ENCODE measurements at regions not wholly inside any gene's neighbourhood (a gene's known extent, or its start where the extent isn't known, plus 50 kb on each side); places are given as distances from the start of the nearest gene placed in this dataset.
"Not testable (repeated sequence)": the region's sequence is repeated elsewhere in the genome, so short reads cannot be mapped to it uniquely, and the experiment has no call there.

GRCh38 chrX:40950546-40950945 is 134.7 kb upstream of the USP9X start:
- 48% methylated on average over 1 of the region's 1 CpG; no CpG with 5 or more reads in 1 of the 2 donors for WGBS, 2 donors
- no peak for ATAC-seq (ENCODE audit: insufficient read depth, low FRiP score)
- Histone ChIP-seq H3K36me3 (ENCODE audit: control insufficient read depth in 4 of 4, insufficient read depth in 4 of 4, low read length in 4 of 4) (no peaks in the 10 kb centered on the region), H3K9ac (ENCODE audit: insufficient read depth in 1 of 2, low read length in 2 of 2) (no peak overlapping the region), H3K9me3 (ENCODE audit: control insufficient read depth in 4 of 4, insufficient read depth in 3 of 4, low read length in 3 of 4) (no peaks in the 10 kb centered on the region), H3K27ac (ENCODE audit: low read depth in 1 of 2, low read length in 1 of 2) (no peak overlapping the region), H3K4me1 (ENCODE audit: control insufficient read depth in 5 of 5, insufficient read depth in 5 of 5, low read length in 5 of 5) (no peaks in the 10 kb centered on the region), H3K4me3 (no peak overlapping the region), H3K27me3 (ENCODE audit: control insufficient read depth in 3 of 3, insufficient read depth in 3 of 3, low read length in 2 of 3) (peaks cover 2 to 12% (median 2%) of the 10 kb centered on the region in 3 donors)
- DNase-seq, result no peak
- no peak for TF ChIP-seq CTCF (IDR thresholded peaks at IDR 0.05; ENCODE audit: control extremely low read depth, extremely low read depth)

- 90 to 91% methylated on average over 3 of the region's 3 CpGs for WGBS, 2 donors
- ATAC-seq (ENCODE audit: insufficient read depth, low FRiP score); DNase-seq; H3K9me3 ChIP-seq (ENCODE audit: control insufficient read depth in 4 of 4, insufficient read depth in 3 of 4, low read length in 3 of 4); H3K4me3 ChIP-seq; H3K4me1 ChIP-seq (ENCODE audit: control insufficient read depth in 5 of 5, insufficient read depth in 5 of 5, low read length in 5 of 5); H3K9ac ChIP-seq (ENCODE audit: insufficient read depth in 1 of 2, low read length in 2 of 2); H3K27ac ChIP-seq (ENCODE audit: low read depth in 1 of 2, low read length in 1 of 2); H3K36me3 ChIP-seq (ENCODE audit: control insufficient read depth in 4 of 4, insufficient read depth in 4 of 4, low read length in 4 of 4): not testable (repeated sequence)
- H3K27me3 ChIP-seq (ENCODE audit: control insufficient read depth in 3 of 3, insufficient read depth in 3 of 3, low read length in 2 of 3), result peaks cover 0 to 12% (median 2%) of the 10 kb centered on the region in 3 donors
Observed at GRCh38 chrX:40951407-40951806, 133.8 kb upstream of the USP9X start.

- H3K4me1 ChIP-seq (ENCODE audit: control insufficient read depth in 5 of 5, insufficient read depth in 5 of 5, low read length in 5 of 5), result no peaks in the 10 kb centered on the region
- H3K36me3 ChIP-seq (ENCODE audit: control insufficient read depth in 4 of 4, insufficient read depth in 4 of 4, low read length in 4 of 4), result no peaks in the 10 kb centered on the region
- H3K9me3 ChIP-seq (ENCODE audit: control insufficient read depth in 4 of 4, insufficient read depth in 3 of 4, low read length in 3 of 4), result no peaks in the 10 kb centered on the region
- no peak for ATAC-seq (ENCODE audit: insufficient read depth, low FRiP score)
- no peak overlapping the region for H3K27ac ChIP-seq (ENCODE audit: low read depth in 1 of 2, low read length in 1 of 2)
- H3K4me3 ChIP-seq, result no peak overlapping the region
- 9 to 42% methylated on average over 4 of the region's 4 CpGs for WGBS, 2 donors
- TF ChIP-seq CTCF (IDR thresholded peaks at IDR 0.05; ENCODE audit: control extremely low read depth, extremely low read depth), result no peak
- peak in 1 of 3 donors; percentile 34 for DNase-seq
- H3K9ac ChIP-seq (ENCODE audit: insufficient read depth in 1 of 2, low read length in 2 of 2), result no peak overlapping the region
- peaks cover 0 to 13% (median 0%) of the 10 kb centered on the region in 3 donors for H3K27me3 ChIP-seq (ENCODE audit: control insufficient read depth in 3 of 3, insufficient read depth in 3 of 3, low read length in 2 of 3)
Observed at GRCh38 chrX:40952855-40953254, 132.4 kb upstream of the USP9X start.

- Histone ChIP-seq H3K4me3 (no peak overlapping the region), H3K27ac (ENCODE audit: low read depth in 1 of 2, low read length in 1 of 2) (no peak overlapping the region), H3K9ac (ENCODE audit: insufficient read depth in 1 of 2, low read length in 2 of 2) (no peak overlapping the region), H3K9me3 (ENCODE audit: control insufficient read depth in 4 of 4, insufficient read depth in 3 of 4, low read length in 3 of 4) (no peaks in the 10 kb centered on the region), H3K27me3 (ENCODE audit: control insufficient read depth in 3 of 3, insufficient read depth in 3 of 3, low read length in 2 of 3) (peaks cover 0 to 11% (median 0%) of the 10 kb centered on the region in 3 donors), H3K4me1 (ENCODE audit: control insufficient read depth in 5 of 5, insufficient read depth in 5 of 5, low read length in 5 of 5) (no peaks in the 10 kb centered on the region), H3K36me3 (ENCODE audit: control insufficient read depth in 4 of 4, insufficient read depth in 4 of 4, low read length in 4 of 4) (no peaks in the 10 kb centered on the region)
- DNase-seq (no peak), ATAC-seq (ENCODE audit: insufficient read depth, low FRiP score) (no peak)
- no peak for TF ChIP-seq CTCF (IDR thresholded peaks at IDR 0.05; ENCODE audit: control extremely low read depth, extremely low read depth)
- WGBS, 2 donors, result 86 to 94% methylated on average over 2 of the region's 2 CpGs
Observed at GRCh38 chrX:40953369-40953768, 131.9 kb upstream of the USP9X start.

Measured in lung (tissue), 11 donors.